PFSK-1 (cell line): ENCODE measurements at regions not wholly inside any gene's neighbourhood (a gene's known extent, or its start where the extent isn't known, plus 50 kb on each side); places are given as distances from the start of the nearest gene placed in this dataset.

Experiments used
- FOXP2 ChIP-seq: optimal IDR thresholded peaks from 2 replicates; pipeline ENCODE3; 2011; ENCODE audit warnings: borderline replicate concordance, control low read depth, inconsistent platforms; ENCODE audit not compliant: insufficient read depth; ENCODE audit errors: extremely low read length, extremely low read depth
- POLR2AphosphoS5 ChIP-seq: IDR thresholded peaks from 2 replicates; pipeline ENCODE4 v1.6.1; 2012; ENCODE audit warnings: low read depth, mild to moderate bottlenecking, control low read depth, low read length, moderate library complexity
- REST ChIP-seq, 2 experiments: IDR thresholded peaks; 2 replicates each; pipeline versions ENCODE4 v1.6.1 to v1.8.0; 2011 to 2012; ENCODE audit warnings: low read depth in 2 of 2, low read length in 2 of 2, control low read depth in 1 of 2, inconsistent platforms in 1 of 2, mild to moderate bottlenecking in 1 of 2, moderate library complexity in 1 of 2; ENCODE audit not compliant: insufficient read depth in 1 of 2
- SIN3A ChIP-seq: IDR thresholded peaks from 2 replicates; pipeline ENCODE4 v1.6.1; 2012; ENCODE audit warnings: mild to moderate bottlenecking, low read length, moderate library complexity, borderline replicate concordance; ENCODE audit not compliant: insufficient read depth
- TAF1 ChIP-seq: IDR thresholded peaks from 2 replicates; pipeline ENCODE4 v1.6.1; 2012; ENCODE audit warnings: low read length, control low read depth, borderline replicate concordance; ENCODE audit not compliant: insufficient read depth

GRCh38 chr2:57546478-57546877, 500.1 kb upstream of the VRK2 start:
- TF ChIP-seq TAF1 (no peak), POLR2AphosphoS5 (no peak)

GRCh38 chr2:57549642-57550102, 496.9 kb upstream of the VRK2 start:
- TF ChIP-seq TAF1 (no peak), REST (IDR thresholded peaks at IDR 0.05; ENCODE audit: insufficient read depth in 1 of 2, low read depth in 2 of 2, low read length in 2 of 2) (no peak), SIN3A (no peak)

- TF ChIP-seq REST (IDR thresholded peaks at IDR 0.05; ENCODE audit: insufficient read depth in 1 of 2, low read depth in 2 of 2, low read length in 2 of 2) (no peak), FOXP2 (no peak), SIN3A (no peak), POLR2AphosphoS5 (no peak), TAF1 (no peak)
Observed at GRCh38 chr2:57550912-57551311, 495.7 kb upstream of the VRK2 start.

GRCh38 chr2:57552885-57553284, 493.7 kb upstream of the VRK2 start:
- TF ChIP-seq REST (IDR thresholded peaks at IDR 0.05; ENCODE audit: insufficient read depth in 1 of 2, low read depth in 2 of 2, low read length in 2 of 2): no peak
- no peak for TF ChIP-seq POLR2AphosphoS5
- no peak for TF ChIP-seq TAF1
- no peak for TF ChIP-seq FOXP2
- TF ChIP-seq SIN3A: no peak

- TF ChIP-seq POLR2AphosphoS5 (no peak), FOXP2 (no peak), REST (IDR thresholded peaks at IDR 0.05; ENCODE audit: insufficient read depth in 1 of 2, low read depth in 2 of 2, low read length in 2 of 2) (no peak), SIN3A (no peak), TAF1 (no peak)
Observed at GRCh38 chr2:57554348-57554747, 492.3 kb upstream of the VRK2 start.

- TF ChIP-seq SIN3A: no peak
- no peak for TF ChIP-seq FOXP2
- no peak for TF ChIP-seq TAF1
- no peak for TF ChIP-seq POLR2AphosphoS5
- no peak for TF ChIP-seq REST (IDR thresholded peaks at IDR 0.05; ENCODE audit: insufficient read depth in 1 of 2, low read depth in 2 of 2, low read length in 2 of 2)
Observed at GRCh38 chr2:57558312-57558711, 488.3 kb upstream of the VRK2 start.
